K562 (cell line): ENCODE measurements at regions not wholly inside any gene's neighbourhood (a gene's known extent, or its start where the extent isn't known, plus 50 kb on each side); places are given as distances from the start of the nearest gene placed in this dataset.

Source experiments
- ATAC-seq: fragments of 200-7000 bp; cut with Tn5 transposase; 3 replicates; pipeline ENCODE4 v1.9.1; 2020; ENCODE audit warnings: moderate library complexity
- BruUV-seq: library from RNA; stranded (reverse); fragments of 400-500 nt; replicated peaks from 2 replicates; lab custom pipeline; 2021; lab: Mats Ljungman, UMichigan
- CTCF ChIA-PET: fragments of 300-600 bp; formaldehyde crosslinking; extraction: SDS; loops from one replicate; lab custom pipeline; 2021; ENCODE audit warnings: low intra/inter-chr PET ratio; lab: Yijun Ruan, JAX
- POLR2A ChIA-PET: fragments of 300-600, 350-650 bp; sonication (Branson Sonifier 250); formaldehyde crosslinking; extraction: SDS; loops from one replicate; lab custom pipeline; 2021; ENCODE audit warnings: antibody characterized with exemption, inconsistent platforms; lab: Yijun Ruan, JAX
- DNase-seq, 4 experiments: peaks; one replicate each; pipeline versions ENCODE4 v3.0.0 to v3.0.0-alpha.2; 2011 to 2018; ENCODE audit warnings: low spot score in 3 of 4, mixed read lengths in 3 of 4; ENCODE audit errors: extremely low read depth in 1 of 4
- FAIRE-seq: peaks from 2 replicates; lab custom pipeline; 2011; peaks lifted over from hg19 to GRCh38; lab: Jason Lieb, UNC
- H2AFZ ChIP-seq: 2 replicates; pipeline ENCODE4 v1.6.0; 2011; ENCODE audit warnings: low read depth, low read length, control low read depth, inconsistent platforms
- H3K27ac ChIP-seq: fragments of 200-600 bp; 3 replicates; pipeline ENCODE4 v1.8.0; 2011; ENCODE audit warnings: low read depth, mild to moderate bottlenecking, control low read depth, inconsistent platforms, low read length, moderate library complexity, mixed read lengths; ENCODE audit errors: extremely low read depth
- H3K27me3 ChIP-seq, 2 experiments: fragments of 300-600 bp in 1 of 2; 2 replicates in 1 of 2; 3 replicates in 1 of 2; pipeline versions ENCODE4 v1.6.0 to v1.8.0; 2011; ENCODE audit warnings: inconsistent platforms in 2 of 2, low read length in 2 of 2, mild to moderate bottlenecking in 1 of 2, mixed read lengths in 1 of 2, moderate library complexity in 1 of 2; ENCODE audit not compliant: control insufficient read depth in 2 of 2, insufficient read depth in 2 of 2
- H3K36me3 ChIP-seq: fragments of 300-600 bp; 3 replicates; pipeline ENCODE4 v1.8.0; 2011; ENCODE audit warnings: mild to moderate bottlenecking, low read length, inconsistent platforms; ENCODE audit not compliant: control insufficient read depth, insufficient read depth
- H3K4me1 ChIP-seq, 2 experiments: fragments of 200-600 bp in 1 of 2; replicated peaks in 1 of 2; 2 replicates in 1 of 2; 3 replicates in 1 of 2; pipeline versions ENCODE4 v1.5.1 to v1.8.0; 2011; ENCODE audit warnings: inconsistent platforms in 2 of 2, low read length in 2 of 2, mild to moderate bottlenecking in 1 of 2, mixed read lengths in 1 of 2, moderate library complexity in 1 of 2; ENCODE audit not compliant: control insufficient read depth in 2 of 2, insufficient read depth in 2 of 2
- H3K4me2 ChIP-seq: 2 replicates; pipeline ENCODE4 v1.6.1; 2011; ENCODE audit warnings: low read length, control low read depth, inconsistent platforms, mixed read lengths; ENCODE audit not compliant: insufficient read depth
- H3K4me3 ChIP-seq: fragments of 200-600 bp; sonication (generic), shearing (Covaris generic); 2 replicates; pipeline ENCODE4 v1.5.1; 2016; ENCODE audit warnings: control low read depth, inconsistent platforms
- H3K79me2 ChIP-seq: fragments of 200-600 bp; 3 replicates; pipeline ENCODE4 v1.8.0; 2011; ENCODE audit warnings: low read length, inconsistent platforms; ENCODE audit not compliant: control insufficient read depth, insufficient read depth
- H3K9ac ChIP-seq, 2 experiments: 2 replicates each; pipeline versions ENCODE4 v1.6.0 to v1.6.1; 2011; ENCODE audit warnings: low read depth in 2 of 2, low read length in 2 of 2, control low read depth in 1 of 2, inconsistent platforms in 1 of 2, mild to moderate bottlenecking in 1 of 2, mixed read lengths in 1 of 2; ENCODE audit not compliant: insufficient read depth in 1 of 2
- H3K9me1 ChIP-seq: one replicate; pipeline ENCODE4 v1.6.0; 2011; ENCODE audit warnings: inconsistent platforms, mild to moderate bottlenecking, low read length, moderate library complexity; ENCODE audit not compliant: control insufficient read depth, insufficient read depth
- H3K9me3 ChIP-seq: replicated peaks from 2 replicates; pipeline ENCODE4 v1.5.1; 2011; ENCODE audit warnings: low read depth, low read length, inconsistent platforms; ENCODE audit not compliant: control insufficient read depth, insufficient read depth
- H4K20me1 ChIP-seq: replicated peaks from 2 replicates; pipeline ENCODE4 v1.6.1; 2011; ENCODE audit warnings: low read length, inconsistent platforms, mixed read lengths; ENCODE audit not compliant: control insufficient read depth, insufficient read depth
- CLOCK ChIP-seq: fragments of 250-450 bp; sonication (Bioruptor Pico); IDR thresholded peaks from 2 replicates; pipeline ENCODE4 v1.4.0; 2020; ENCODE audit warnings: mild to moderate bottlenecking, moderate library complexity, borderline replicate concordance
- CREB3 ChIP-seq: fragments of 450-650 bp; conservative IDR thresholded peaks from 2 replicates; pipeline ENCODE4 v1.6.1; 2016; ENCODE audit warnings: missing genetic modification characterization, low read depth, mild to moderate bottlenecking, missing compliant biosample characterization, moderate library complexity
- HOXB6 ChIP-seq: fragments of 250-450 bp; sonication (Bioruptor Pico); IDR thresholded peaks from 2 replicates; pipeline ENCODE4 v1.5.1; 2022; ENCODE audit warnings: mild to moderate bottlenecking, borderline replicate concordance
- RBM17 ChIP-seq: fragments of 200-400 bp; formaldehyde crosslinking; IDR thresholded peaks from 2 replicates; pipeline ENCODE4 v1.6.1; 2017; ENCODE audit warnings: low read depth, mild to moderate bottlenecking, low read length, borderline replicate concordance
- SRSF1 ChIP-seq: fragments of 200-400 bp; formaldehyde crosslinking; IDR thresholded peaks from 2 replicates; pipeline ENCODE4 v1.6.1; 2017; ENCODE audit warnings: mild to moderate bottlenecking, low read depth, low read length, moderate library complexity
- ZNF707 ChIP-seq: fragments of 250-450 bp; sonication (Bioruptor Pico); conservative IDR thresholded peaks from 2 replicates; pipeline ENCODE4 v1.8.0; 2022; ENCODE audit warnings: inconsistent platforms, mild to moderate bottlenecking, moderate library complexity
- WGBS: fragments of 100-300 bp; shearing (Covaris generic); methylation state at CpG from one replicate; pipeline ENCODE4 v1.1.6; 2016; ENCODE audit warnings: low coverage, mixed read lengths; ENCODE audit not compliant: insufficient coverage; ENCODE audit errors: missing lambda C conversion rate; 5-methylcytosine and 5-hydroxymethylcytosine counted together
- in situ Hi-C: fragments of 300-500 bp; cut with MboI; formaldehyde crosslinking; loops from 4 replicates; pipeline ENCODE4 v1.15.0; 2018; ENCODE audit warnings: inconsistent platforms, mixed read lengths
- intact Hi-C: fragments of 100-400 bp; cut with micrococcal nuclease; formaldehyde crosslinking; loops from 2 replicates; pipeline ENCODE4 v1.14.2; 2022

GRCh38 chr12:102736328-102736727 is 180.7 kb downstream of the PAH start:
- H3K79me2 ChIP-seq, result no peaks in the 10 kb centered on the region
- H3K27me3 ChIP-seq, result no peaks in the 10 kb centered on the region
- no peaks in the 10 kb centered on the region for H3K36me3 ChIP-seq
- intact Hi-C loops (no loop called here), in situ Hi-C loops (no loop called here)
- no peaks in the 10 kb centered on the region for H3K9me1 ChIP-seq
- ChIA-PET POLR2A (no interaction called here), CTCF (no interaction called here)
- no peak for FAIRE-seq
- no peak for TF ChIP-seq HOXB6 (CRISPR knock-in tag)
- peak; percentile 90 for TF ChIP-seq ZNF707
- H3K9ac ChIP-seq, result no peak overlapping the region
- no peak overlapping the region for H2AFZ ChIP-seq
- 0% methylated on average over 1 of the region's 1 CpG for WGBS
- H3K4me3 ChIP-seq, result no peak overlapping the region
- no peak overlapping the region for H3K4me2 ChIP-seq
- H3K4me1 ChIP-seq, result no peaks in the 10 kb centered on the region
- BruUV-seq, result no TSS peak
- no peak for DNase-seq
- no peaks in the 10 kb centered on the region for H4K20me1 ChIP-seq
- no peak overlapping the region for H3K27ac ChIP-seq
- H3K9me3 ChIP-seq, result no peaks in the 10 kb centered on the region
- ATAC-seq, result no peak

- H3K4me2 ChIP-seq, result no peak overlapping the region
- no peaks in the 10 kb centered on the region for H3K79me2 ChIP-seq
- no peak overlapping the region for H3K4me3 ChIP-seq
- no peak overlapping the region for H2AFZ ChIP-seq
- no peaks in the 10 kb centered on the region for H3K9me3 ChIP-seq
- no peaks in the 10 kb centered on the region for H4K20me1 ChIP-seq
- CTCF ChIA-PET, result no interaction called here
- no peak overlapping the region for H3K9ac ChIP-seq
- in situ Hi-C loops, result no loop called here
- no peak overlapping the region for H3K27ac ChIP-seq
- ATAC-seq, result no peak
- FAIRE-seq, result no peak
- BruUV-seq, result no TSS peak
- intact Hi-C loops, result no loop called here
- H3K36me3 ChIP-seq, result no peaks in the 10 kb centered on the region
- WGBS, result 3% methylated on average over 3 of the region's 3 CpGs
- DNase-seq, result no peak
- H3K27me3 ChIP-seq, result no peaks in the 10 kb centered on the region
- no peaks in the 10 kb centered on the region for H3K9me1 ChIP-seq
- POLR2A ChIA-PET, result no interaction called here
- H3K4me1 ChIP-seq, result no peaks in the 10 kb centered on the region
- TF ChIP-seq SRSF1, result no peak
- TF ChIP-seq CLOCK (CRISPR knock-in tag), result no peak
- no peak for TF ChIP-seq CREB3 (tag)
- no peak for TF ChIP-seq RBM17
Observed at GRCh38 chr12:102735104-102735503, 181.9 kb downstream of the PAH start.
